Upper lobe of left lung (tissue), 4 donors: ENCODE measurements at regions not wholly inside any gene's neighbourhood (a gene's known extent, or its start where the extent isn't known, plus 50 kb on each side); places are given as distances from the start of the nearest gene placed in this dataset.

Source experiments
- POLR2A ChIP-seq, 4 donors: fragments of 450-650 bp; IDR thresholded peaks; one replicate each; pipeline ENCODE4 v1.5.1; 2016 to 2017; ENCODE audit warnings: antibody characterized with exemption in 4 of 4, mild to moderate bottlenecking in 2 of 4
- POLR2AphosphoS5 ChIP-seq, 2 donors: sonication (generic); formaldehyde crosslinking; IDR thresholded peaks; one replicate each; pipeline ENCODE4 v1.5.1; 2017; ENCODE audit warnings: antibody characterized with exemption in 2 of 2
- TF ChIP-seq, protein P1 (sequence below), 6 experiments: fragments of 450-650 bp in 4 of 6; fragments of 200-600 bp in 2 of 6; sonication (generic) in 2 of 6; IDR thresholded peaks; one replicate each; pipeline ENCODE4 v1.5.1; 2016 to 2019; ENCODE audit warnings: antibody characterized with exemption in 6 of 6

DNA sequence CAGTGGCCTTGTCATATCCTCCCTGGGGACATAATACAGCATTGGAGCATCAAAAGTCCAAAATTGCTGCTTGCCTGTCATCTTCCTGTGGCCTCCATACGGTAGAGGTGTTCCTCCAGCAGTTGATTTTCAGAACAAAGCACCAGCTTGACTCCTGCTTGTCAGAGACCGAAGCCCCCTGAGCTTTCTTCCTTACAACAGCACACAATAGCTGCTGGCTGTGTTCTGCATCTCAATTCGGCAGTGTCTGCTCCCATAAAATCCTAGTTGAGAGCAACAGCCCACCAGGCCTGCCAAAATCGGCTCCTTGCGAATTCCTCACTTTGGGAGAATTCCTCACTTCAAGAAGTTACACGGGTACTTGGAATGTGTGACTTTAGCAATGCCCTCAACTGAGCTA lies 372.9 kb downstream of the SAMD5 start:
- TF ChIP-seq, protein P1, sequence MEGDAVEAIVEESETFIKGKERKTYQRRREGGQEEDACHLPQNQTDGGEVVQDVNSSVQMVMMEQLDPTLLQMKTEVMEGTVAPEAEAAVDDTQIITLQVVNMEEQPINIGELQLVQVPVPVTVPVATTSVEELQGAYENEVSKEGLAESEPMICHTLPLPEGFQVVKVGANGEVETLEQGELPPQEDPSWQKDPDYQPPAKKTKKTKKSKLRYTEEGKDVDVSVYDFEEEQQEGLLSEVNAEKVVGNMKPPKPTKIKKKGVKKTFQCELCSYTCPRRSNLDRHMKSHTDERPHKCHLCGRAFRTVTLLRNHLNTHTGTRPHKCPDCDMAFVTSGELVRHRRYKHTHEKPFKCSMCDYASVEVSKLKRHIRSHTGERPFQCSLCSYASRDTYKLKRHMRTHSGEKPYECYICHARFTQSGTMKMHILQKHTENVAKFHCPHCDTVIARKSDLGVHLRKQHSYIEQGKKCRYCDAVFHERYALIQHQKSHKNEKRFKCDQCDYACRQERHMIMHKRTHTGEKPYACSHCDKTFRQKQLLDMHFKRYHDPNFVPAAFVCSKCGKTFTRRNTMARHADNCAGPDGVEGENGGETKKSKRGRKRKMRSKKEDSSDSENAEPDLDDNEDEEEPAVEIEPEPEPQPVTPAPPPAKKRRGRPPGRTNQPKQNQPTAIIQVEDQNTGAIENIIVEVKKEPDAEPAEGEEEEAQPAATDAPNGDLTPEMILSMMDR (IDR thresholded peaks at IDR 0.05) = no peak
- TF ChIP-seq POLR2A (IDR thresholded peaks at IDR 0.05) (no peak), POLR2AphosphoS5 (IDR thresholded peaks at IDR 0.05) (no peak)
